ENCODE measurements at regions not wholly inside any gene's neighbourhood (a gene's known extent, or its start where the extent isn't known, plus 50 kb on each side); places are given as distances from the start of the nearest gene placed in this dataset.

DNA sequence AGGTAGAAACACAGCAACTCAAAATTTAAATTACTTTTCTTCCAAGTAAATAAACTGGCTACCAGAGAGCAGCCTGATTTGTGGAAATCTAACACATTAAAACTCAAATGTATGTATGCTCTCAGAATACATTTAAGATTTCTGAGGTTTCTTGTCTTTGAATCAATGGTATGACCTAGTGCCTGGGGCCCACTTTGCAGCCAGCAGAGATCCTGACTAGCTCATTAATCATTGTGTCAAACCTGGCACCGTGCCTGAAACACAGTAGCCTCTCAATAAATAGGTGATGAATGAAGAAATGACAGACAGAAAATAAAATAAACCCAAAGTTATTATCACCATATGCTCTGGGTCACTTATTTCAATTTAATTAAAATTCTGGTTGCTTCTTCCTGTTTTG is 176.2 kb upstream of the FAT3 start:
- dilution Hi-C loops (cut with HindIII; ENCODE audit: low sequenced_read_pairs, unreplicated experiment) (no loop called here), intact Hi-C loops (cut with micrococcal nuclease) (no loop called here), in situ Hi-C loops (cut with MboI; ENCODE audit: low sequenced_read_pairs) (no loop called here)
- H2AK9ac ChIP-seq (replicated peaks; ENCODE audit: low read depth, low read length, poor library complexity), result no peak overlapping the region
- H3K36me3 ChIP-seq (ENCODE audit: control insufficient read depth, insufficient read depth, low read length), result no peaks in the 10 kb centered on the region
- H2BK15ac ChIP-seq (ENCODE audit: low read depth, low read length), result no peak overlapping the region
- H3K27ac ChIP-seq (ENCODE audit: insufficient read depth, low read length), result no peak overlapping the region
- H2AFZ ChIP-seq (replicated peaks; ENCODE audit: low read length, poor library complexity), result no peak overlapping the region
- H2BK5ac ChIP-seq (ENCODE audit: low read depth, low read length, poor library complexity, severe bottlenecking), result no peak overlapping the region
- no peak overlapping the region for H3K14ac ChIP-seq (replicated peaks; ENCODE audit: low read depth, low read length)
- no peak overlapping the region for H4K5ac ChIP-seq (ENCODE audit: low read depth, low read length)
- H3K9me1 ChIP-seq (ENCODE audit: insufficient read depth, low read length), result no peaks in the 10 kb centered on the region
- no peak overlapping the region for H3K4me2 ChIP-seq (ENCODE audit: low read depth, low read length)
- ChIA-PET CTCF (no interaction called here), POLR2A (ENCODE audit: unreplicated experiment) (no interaction called here)
- H2AK5ac ChIP-seq (ENCODE audit: low read depth, low read length), result no peak overlapping the region
- ATAC-seq (ENCODE audit: low read depth) (no peak), DNase-seq (no peak)
- no peaks in the 10 kb centered on the region for H3K79me1 ChIP-seq (ENCODE audit: low read depth in 1 of 2, low read length in 2 of 2)
- no peak overlapping the region for H2BK120ac ChIP-seq (ENCODE audit: low read depth, low read length)
- no peaks in the 10 kb centered on the region; the same call in 1 of the 2 replicates for H3K9me3 ChIP-seq (ENCODE audit: control insufficient read depth, insufficient read depth, low read length)
- no peak overlapping the region for H3K9ac ChIP-seq (ENCODE audit: low read depth, low read length)
- no peak overlapping the region for H3K18ac ChIP-seq (ENCODE audit: low read depth, low read length)
- H3K4ac ChIP-seq (ENCODE audit: low read depth, low read length), result no peak overlapping the region
- H4K8ac ChIP-seq (ENCODE audit: low read depth in 2 of 2, low read length in 2 of 2), result no peak overlapping the region
- no peaks in the 10 kb centered on the region for H4K20me1 ChIP-seq (ENCODE audit: insufficient read depth, low read length)
- H4K91ac ChIP-seq (ENCODE audit: insufficient read depth, low read depth, low read length), result no peak overlapping the region
- H2BK20ac ChIP-seq (ENCODE audit: low read depth, low read length), result no peak overlapping the region
- WGBS, 2 experiments (ENCODE audit: extremely low coverage in 2 of 2, insufficient read length in 1 of 2), result no CpG with 5 or more reads among the region's 1 CpG
- no peak overlapping the region for H3K56ac ChIP-seq (ENCODE audit: extremely low read depth, insufficient read depth, low read length)
- no peak overlapping the region for H3K23ac ChIP-seq (ENCODE audit: low read depth, low read length)
- TF ChIP-seq RFX5 (IDR thresholded peaks at IDR 0.05; ENCODE audit: low read depth, low read length) (no peak), SMC3 (IDR thresholded peaks at IDR 0.05; ENCODE audit: low read depth, low read length) (no peak), MAFK (IDR thresholded peaks at IDR 0.05; ENCODE audit: low read depth, low read length) (no peak), RCOR1 (IDR thresholded peaks at IDR 0.05; ENCODE audit: insufficient replicate concordance, low read length) (no peak), BHLHE40 (IDR thresholded peaks at IDR 0.05; ENCODE audit: low read depth, low read length) (no peak), POLR2A (IDR thresholded peaks at IDR 0.05; ENCODE audit: low read depth, low read length) (no peak), MAZ (IDR thresholded peaks at IDR 0.05; ENCODE audit: borderline replicate concordance, low read depth, low read length) (no peak), NFE2L2 (IDR thresholded peaks at IDR 0.05; ENCODE audit: low read depth, low read length) (no peak), RAD21 (IDR thresholded peaks at IDR 0.05; ENCODE audit: low read length) (no peak), FOS (IDR thresholded peaks at IDR 0.05; ENCODE audit: low read depth, low read length) (no peak), CHD1 (IDR thresholded peaks at IDR 0.05; ENCODE audit: low read depth, low read length) (no peak), MXI1 (IDR thresholded peaks at IDR 0.05; ENCODE audit: borderline replicate concordance, low read depth, low read length) (no peak)
- TF ChIP-seq, protein P1, sequence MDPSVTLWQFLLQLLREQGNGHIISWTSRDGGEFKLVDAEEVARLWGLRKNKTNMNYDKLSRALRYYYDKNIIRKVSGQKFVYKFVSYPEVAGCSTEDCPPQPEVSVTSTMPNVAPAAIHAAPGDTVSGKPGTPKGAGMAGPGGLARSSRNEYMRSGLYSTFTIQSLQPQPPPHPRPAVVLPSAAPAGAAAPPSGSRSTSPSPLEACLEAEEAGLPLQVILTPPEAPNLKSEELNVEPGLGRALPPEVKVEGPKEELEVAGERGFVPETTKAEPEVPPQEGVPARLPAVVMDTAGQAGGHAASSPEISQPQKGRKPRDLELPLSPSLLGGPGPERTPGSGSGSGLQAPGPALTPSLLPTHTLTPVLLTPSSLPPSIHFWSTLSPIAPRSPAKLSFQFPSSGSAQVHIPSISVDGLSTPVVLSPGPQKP (IDR thresholded peaks at IDR 0.05; ENCODE audit: borderline replicate concordance, low read depth, low read length), result no peak
- TF ChIP-seq, protein P2, sequence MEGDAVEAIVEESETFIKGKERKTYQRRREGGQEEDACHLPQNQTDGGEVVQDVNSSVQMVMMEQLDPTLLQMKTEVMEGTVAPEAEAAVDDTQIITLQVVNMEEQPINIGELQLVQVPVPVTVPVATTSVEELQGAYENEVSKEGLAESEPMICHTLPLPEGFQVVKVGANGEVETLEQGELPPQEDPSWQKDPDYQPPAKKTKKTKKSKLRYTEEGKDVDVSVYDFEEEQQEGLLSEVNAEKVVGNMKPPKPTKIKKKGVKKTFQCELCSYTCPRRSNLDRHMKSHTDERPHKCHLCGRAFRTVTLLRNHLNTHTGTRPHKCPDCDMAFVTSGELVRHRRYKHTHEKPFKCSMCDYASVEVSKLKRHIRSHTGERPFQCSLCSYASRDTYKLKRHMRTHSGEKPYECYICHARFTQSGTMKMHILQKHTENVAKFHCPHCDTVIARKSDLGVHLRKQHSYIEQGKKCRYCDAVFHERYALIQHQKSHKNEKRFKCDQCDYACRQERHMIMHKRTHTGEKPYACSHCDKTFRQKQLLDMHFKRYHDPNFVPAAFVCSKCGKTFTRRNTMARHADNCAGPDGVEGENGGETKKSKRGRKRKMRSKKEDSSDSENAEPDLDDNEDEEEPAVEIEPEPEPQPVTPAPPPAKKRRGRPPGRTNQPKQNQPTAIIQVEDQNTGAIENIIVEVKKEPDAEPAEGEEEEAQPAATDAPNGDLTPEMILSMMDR (conservative IDR thresholded peaks at IDR 0.05; ENCODE audit: low read depth, low read length), result no peak
- TF ChIP-seq, protein P3, sequence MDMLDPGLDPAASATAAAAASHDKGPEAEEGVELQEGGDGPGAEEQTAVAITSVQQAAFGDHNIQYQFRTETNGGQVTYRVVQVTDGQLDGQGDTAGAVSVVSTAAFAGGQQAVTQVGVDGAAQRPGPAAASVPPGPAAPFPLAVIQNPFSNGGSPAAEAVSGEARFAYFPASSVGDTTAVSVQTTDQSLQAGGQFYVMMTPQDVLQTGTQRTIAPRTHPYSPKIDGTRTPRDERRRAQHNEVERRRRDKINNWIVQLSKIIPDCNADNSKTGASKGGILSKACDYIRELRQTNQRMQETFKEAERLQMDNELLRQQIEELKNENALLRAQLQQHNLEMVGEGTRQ (IDR thresholded peaks at IDR 0.05; ENCODE audit: low read depth, low read length), result no peak
- H3K4me1 ChIP-seq (ENCODE audit: control insufficient read depth, insufficient read depth, low read length), result no peaks in the 10 kb centered on the region
- H3K4me3 ChIP-seq (ENCODE audit: insufficient read depth, low read depth, low read length), result no peak overlapping the region
- no peaks in the 10 kb centered on the region for H3K27me3 ChIP-seq (ENCODE audit: control insufficient read depth, insufficient read depth, low read length)
- no TSS peak for BruUV-seq (replicated peaks)

Data from IMR-90 (cell line).